ENCODE measurements at regions not wholly inside any gene's neighbourhood (a gene's known extent, or its start where the extent isn't known, plus 50 kb on each side); places are given as distances from the start of the nearest gene placed in this dataset.

DNA sequence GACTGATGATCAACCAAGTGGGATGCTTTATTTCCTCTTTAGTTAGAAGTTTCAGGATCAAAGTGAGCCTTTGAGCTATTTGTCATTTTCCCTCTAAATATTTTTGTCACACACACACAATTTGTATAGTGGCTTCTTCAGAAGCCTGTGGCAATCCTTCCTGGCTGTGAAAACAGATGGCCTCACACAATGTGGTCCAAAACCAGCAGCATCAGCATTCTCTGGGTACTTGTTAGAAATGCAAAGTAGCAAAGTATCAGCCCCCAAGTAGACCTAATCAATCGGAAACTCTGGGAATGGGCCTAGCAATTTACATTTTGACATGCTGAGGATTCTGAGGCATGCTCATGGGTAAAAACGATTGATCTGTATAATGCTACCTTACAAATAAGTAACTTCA, 115.9 kb downstream of the PAX1 start:
- no peak for DNase-seq

DNA sequence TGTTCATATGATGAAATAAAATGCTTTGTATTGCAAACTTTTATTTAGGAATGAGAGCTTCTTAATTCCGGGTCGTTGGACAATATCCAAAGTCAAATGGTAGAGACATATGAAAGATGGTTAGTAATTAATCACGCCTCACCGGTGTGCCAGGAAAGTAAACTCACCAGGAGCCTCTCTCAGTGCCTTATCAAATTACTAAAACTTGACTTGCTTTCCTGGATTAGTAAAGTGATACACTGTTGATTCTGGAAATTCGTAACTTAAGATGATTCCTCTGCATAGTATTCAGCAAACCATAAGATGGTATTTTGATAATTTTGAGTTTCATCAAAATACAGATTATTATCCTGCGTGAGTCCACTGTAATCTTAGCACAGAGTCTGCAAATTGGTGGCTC, 115.2 kb downstream of the PAX1 start:
- DNase-seq = peak; percentile 38

DNA sequence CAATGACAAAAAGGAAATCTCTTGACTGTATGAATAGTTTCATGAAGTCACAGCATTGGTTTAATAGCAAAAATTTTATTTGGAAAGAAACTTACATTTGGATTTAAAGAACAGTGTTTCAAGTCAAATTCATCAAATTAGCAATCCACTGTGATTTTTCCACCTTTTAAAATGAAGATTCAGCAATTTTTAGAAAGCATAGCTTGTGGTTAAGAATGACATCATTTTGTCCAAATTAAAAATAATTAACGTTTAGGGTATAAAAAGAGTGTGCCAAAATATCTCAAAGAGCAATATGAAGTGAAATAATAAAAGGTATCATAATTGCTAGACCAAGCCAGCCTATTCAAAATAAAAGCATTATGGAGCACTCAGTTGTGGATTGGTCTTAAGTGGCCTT, 114.6 kb downstream of the PAX1 start:
- DNase-seq = no peak

DNA sequence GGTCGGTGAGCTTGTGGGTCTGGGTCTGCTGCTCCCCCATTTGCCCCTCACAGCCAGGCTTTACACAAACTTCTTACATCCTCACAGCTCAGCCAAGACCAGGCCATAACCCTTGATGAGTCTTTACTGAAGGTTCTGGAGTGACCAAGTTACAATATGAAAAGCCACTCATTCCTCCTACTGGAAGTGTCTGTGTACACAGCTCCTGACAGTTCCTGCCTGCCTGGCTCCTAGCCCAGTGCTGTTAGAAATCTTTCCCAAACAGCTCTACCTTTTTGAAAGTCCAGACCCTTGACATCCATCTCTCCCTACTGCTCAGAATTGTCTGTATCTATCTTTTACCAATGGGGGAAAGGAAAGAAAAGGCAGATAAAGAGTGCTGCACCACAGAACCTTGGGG, 106.9 kb downstream of the PAX1 start:
- DNase-seq = no peak

DNA sequence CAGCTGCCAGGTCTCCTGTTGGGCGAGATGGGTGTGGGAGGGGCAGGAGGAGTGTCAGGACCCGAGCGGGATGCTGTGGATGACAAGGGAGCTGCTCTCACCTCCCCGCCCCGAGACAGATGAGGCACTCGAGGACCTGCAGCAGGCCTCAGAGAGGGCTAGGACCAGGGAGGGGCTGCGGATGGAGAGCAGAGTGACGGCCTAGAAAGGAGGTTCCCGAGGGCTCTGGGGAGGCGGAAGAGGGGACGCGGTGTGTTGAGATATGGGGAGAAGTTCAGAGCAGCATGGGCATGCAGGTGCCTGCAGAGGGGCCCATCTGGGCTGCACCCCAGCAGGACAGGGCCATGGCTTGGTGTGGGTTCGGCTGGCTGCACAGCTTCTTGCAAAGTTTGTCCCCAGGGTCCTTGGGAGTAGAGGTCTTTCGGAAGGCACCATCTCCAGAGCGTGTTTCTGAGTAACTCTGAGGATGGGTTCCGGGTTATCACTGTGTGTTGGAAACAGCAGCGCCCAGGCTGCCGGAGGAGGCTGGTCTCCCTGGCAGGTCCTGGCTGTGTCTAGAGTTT, 104.6 kb downstream of the PAX1 start:
- DNase-seq = no peak

DNA sequence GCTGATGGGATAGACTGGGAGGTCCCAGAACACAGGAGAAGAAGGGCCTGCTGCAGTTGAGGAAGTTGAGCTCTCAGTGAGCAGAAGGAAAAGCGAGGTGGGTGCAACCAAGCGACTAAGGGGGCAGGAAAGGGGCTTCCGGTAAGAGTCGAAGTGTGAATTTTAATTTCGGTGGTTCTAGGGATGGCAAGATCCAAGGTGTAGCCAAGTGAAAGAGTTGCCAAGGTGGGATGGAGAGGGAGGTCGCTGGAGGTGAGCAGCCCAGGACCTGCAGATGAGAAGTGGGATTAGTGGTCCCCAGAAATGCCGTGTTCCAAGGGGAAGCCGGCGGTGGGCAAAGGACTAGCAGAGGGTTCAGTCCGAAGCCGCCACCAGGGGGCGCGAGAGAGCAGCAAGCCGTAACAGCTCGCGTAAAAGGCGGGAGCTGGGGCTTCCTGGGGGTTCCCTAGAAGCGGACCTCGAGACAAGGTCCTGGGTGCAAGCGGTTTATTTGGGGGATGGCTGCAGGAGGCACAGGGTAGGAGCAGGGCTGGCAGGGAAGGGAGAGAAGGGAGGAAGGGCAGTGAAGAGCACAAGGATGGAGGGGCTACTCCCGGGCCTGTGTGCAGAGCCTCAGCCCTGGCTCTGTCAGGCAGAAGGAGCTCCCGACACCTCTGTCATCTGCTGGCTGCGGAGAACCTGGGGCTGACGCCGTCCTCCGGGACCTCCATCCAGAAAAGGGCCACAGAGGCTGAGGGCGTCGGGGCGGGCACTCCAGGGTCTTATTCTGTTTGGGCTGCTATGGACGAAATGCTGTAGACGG, 103.6 kb downstream of the PAX1 start:
- DNase-seq = no peak

DNA sequence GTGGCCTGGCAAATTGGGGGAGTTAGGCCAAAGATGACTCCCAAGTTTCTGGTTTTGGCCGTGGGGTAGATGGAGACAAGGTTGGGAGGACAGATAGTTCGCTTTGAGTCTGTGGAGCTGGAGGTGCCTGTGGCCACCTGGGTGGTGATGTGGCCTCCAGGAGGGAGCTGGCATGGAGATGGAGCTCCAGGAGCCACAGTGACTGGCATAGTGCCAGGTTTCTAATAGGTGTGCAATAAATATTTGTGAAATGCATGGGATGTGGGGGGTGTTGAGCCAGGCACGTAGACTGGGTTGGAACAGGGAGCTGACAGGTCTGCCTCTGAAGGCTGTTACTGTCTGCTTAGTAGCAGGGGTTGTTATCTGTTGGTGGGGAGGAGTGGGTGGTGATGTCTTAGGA, 102.7 kb downstream of the PAX1 start:
- DNase-seq = no peak

DNA sequence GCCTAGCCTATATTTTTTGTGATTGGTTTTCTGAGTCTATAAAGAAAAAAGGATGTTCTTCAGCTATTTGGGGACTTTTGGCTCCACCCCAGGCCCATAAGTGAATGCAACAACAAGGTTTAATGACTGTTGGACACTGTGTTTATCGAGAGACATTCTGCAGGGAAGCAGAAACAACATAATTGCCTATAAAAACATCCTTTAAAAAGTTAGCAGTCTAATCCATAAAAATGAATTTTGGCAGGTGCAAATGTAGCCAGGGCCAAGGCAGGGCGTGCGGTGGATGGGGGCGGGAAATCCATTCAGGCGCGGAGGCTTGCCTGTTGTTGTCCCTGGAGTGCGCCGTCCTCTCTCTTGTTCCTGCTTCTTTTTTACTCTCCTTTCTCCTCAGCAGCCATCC, 99.3 kb downstream of the PAX1 start:
- no peak for DNase-seq

DNA sequence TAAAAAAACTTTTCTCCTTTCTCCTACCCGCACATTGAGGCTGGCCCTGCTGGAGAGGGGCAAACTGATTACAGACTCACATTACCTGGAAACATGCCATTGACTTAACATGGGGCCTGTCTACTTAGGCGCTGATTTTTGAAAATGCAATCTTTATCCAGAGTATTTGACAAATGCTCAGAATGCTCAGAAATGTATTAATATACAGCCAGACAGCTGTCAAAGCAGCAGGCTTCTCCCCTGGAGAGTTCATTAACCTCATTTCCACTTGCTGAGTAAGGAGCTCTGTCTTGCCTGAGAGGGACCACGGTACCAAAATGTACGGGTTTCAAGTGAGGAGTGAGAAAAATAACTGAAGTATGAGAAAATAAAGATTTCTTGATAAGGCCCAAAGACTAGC, 95.7 kb downstream of the PAX1 start:
- DNase-seq = no peak

DNA sequence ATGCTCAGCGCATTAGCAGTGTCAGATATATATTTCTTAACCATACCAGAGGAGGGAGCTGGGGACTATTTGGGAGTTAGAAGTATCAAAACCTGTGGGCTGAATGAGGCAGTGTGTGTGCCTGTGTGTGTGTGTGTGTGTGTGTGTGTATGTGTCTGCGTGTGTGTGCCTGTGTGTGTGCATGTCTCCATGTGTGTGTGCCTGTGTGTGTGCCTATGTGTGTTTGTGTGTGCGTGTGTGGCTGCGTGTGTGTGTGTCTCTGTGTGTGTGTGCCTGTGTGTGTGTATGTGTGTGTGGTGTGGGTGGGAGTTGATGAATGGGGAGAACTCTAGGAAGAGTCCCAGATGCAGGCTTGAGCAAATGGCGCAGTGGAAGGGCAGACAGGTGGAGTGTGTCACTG, 92.9 kb downstream of the PAX1 start:
- no peak for DNase-seq

DNA sequence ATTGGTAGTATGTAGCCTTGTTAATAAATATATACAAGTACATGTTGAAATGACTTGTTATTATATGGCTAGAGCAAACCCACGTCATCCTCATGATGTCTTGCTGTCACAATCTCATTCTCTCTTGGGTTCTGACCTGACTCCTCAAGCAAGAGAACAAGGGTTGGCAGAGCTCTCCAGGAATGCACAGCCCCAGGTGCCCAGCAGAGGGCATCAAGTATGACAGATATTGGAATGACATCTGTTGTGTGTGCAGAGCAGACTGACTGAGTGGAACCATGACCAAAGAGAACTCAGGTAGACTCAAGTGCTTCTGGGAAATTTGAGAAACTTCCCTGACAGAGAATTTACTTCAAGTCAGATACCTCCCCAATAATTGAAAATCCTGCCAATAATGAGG, 90.6 kb downstream of the PAX1 start:
- DNase-seq = no peak

DNA sequence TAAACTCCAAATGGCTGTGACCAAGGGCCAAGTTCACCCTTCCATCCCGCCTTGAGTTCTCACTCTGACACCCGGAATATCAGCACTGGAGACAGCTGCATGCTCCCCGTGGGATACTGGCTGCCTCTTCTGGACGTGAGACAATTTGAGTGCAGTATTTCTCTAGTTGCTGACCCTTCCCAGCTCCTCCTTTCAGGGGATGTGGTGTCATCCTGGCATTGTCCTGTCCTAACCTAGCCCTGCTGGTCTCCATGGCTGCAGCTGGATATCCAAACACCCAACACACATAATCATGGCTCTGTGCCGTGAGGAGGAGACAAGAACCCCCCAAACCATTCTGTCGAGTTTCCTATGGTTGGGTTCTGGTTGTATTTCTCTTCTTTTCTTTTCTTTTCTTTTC, 82.6 kb downstream of the PAX1 start:
- no peak for DNase-seq

DNA sequence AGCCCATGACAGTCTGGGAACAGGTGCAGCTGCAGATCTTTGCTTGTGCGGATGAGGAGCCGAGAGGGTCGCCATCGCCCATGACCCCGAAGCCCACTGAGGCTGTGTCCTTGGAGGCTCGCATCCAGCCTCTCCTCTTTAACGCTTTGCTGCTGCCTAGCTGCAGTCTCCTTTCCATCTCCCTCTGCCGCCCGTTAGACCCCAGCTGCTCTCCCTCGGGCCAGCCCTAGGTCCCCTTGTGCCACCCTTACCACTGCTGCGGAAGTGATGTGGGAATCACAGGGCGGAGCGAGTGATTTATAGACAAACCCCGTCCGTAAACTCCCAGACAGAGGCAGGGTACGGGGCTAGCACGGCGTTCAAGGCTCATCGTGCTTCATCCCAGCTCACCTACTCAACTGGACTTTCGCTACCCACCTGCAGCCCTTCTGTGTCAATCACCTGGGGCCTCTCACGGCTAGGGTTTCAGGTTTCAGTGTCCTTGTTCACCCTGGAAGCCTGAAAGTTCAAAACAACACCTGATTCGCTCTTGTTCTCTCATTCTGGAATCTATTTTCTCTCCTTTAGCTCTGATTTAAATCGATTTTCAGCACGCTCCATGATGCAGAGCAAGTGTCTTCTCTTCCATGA, 76.1 kb downstream of the PAX1 start:
- DNase-seq = no peak

DNA sequence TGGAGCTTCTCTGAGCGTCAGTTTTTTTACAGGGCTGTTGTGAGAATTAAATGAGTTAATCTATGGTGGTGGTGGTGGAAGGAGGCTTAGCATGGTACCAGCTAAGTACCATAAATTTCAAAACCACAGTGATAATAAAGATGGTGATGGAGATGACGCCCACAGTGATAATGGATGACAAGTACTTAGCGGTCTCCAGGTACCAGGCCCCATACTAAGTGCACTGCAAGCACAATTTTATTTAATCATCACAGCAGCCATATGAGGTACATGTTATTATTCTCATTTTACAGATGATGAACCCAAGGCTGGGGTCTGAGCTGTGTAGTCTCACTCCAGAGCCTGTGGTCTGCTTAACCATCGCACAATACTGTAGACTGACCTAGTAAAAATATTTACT, 75.1 kb downstream of the PAX1 start:
- no peak for DNase-seq

All from fibroblast of skin of abdomen (primary cell).